Upper lobe of left lung (tissue), 6 donors: ENCODE measurements at regions not wholly inside any gene's neighbourhood (a gene's known extent, or its start where the extent isn't known, plus 50 kb on each side); places are given as distances from the start of the nearest gene placed in this dataset.
A peak's percentile ranks its signal among the peaks of the same experiment; 100 is the strongest.

Source experiments
- ATAC-seq, 2 donors: fragments of 200-7000 bp; cut with Tn5 transposase; one replicate each; pipeline ENCODE4 v1.9.1; 2022; ENCODE audit warnings: mild to moderate bottlenecking in 2 of 2, moderate library complexity in 2 of 2; ENCODE audit not compliant: low FRiP score in 2 of 2
- DNase-seq, 2 donors: peaks; one replicate each; pipeline ENCODE4 v3.0.0-alpha.2; 2019 to 2020
- H3K27ac ChIP-seq, 4 donors: fragments of 200-600 bp; sonication (generic); one replicate each; pipeline ENCODE4 v1.5.1; 2016 to 2019
- H3K27me3 ChIP-seq, 4 donors: fragments of 200-600 bp; sonication (generic); one replicate each; pipeline ENCODE4 v1.5.1; 2017 to 2019
- H3K36me3 ChIP-seq, 4 donors: fragments of 200-600 bp; sonication (generic); one replicate each; pipeline ENCODE4 v1.5.1; 2016 to 2019
- H3K4me1 ChIP-seq, 4 donors: fragments of 200-600 bp; sonication (generic); one replicate each; pipeline ENCODE4 v1.5.1; 2018 to 2019
- H3K4me3 ChIP-seq, 4 donors: fragments of 200-600 bp; sonication (generic); one replicate each; pipeline ENCODE4 v1.5.1; 2017 to 2019; ENCODE audit warnings: mild to moderate bottlenecking in 2 of 4, moderate library complexity in 1 of 4
- H3K9me3 ChIP-seq, 4 donors: fragments of 200-600 bp; sonication (generic); one replicate each; pipeline ENCODE4 v1.5.1; 2018 to 2019
- CTCF ChIP-seq, 6 experiments: fragments of 450-650 bp in 4 of 6; fragments of 200-600 bp in 2 of 6; sonication (generic) in 2 of 6; IDR thresholded peaks; one replicate each; pipeline ENCODE4 v1.5.1; 2016 to 2019; ENCODE audit warnings: antibody characterized with exemption in 6 of 6
- EP300 ChIP-seq, 4 donors: sonication (generic); formaldehyde crosslinking; IDR thresholded peaks; one replicate each; pipeline ENCODE4 v1.5.1; 2017; ENCODE audit warnings: antibody characterized with exemption in 4 of 4, control low read depth in 2 of 4
- POLR2A ChIP-seq, 4 donors: fragments of 450-650 bp; IDR thresholded peaks; one replicate each; pipeline ENCODE4 v1.5.1; 2016 to 2017; ENCODE audit warnings: antibody characterized with exemption in 4 of 4, mild to moderate bottlenecking in 2 of 4
- POLR2AphosphoS5 ChIP-seq, 2 donors: sonication (generic); formaldehyde crosslinking; IDR thresholded peaks; one replicate each; pipeline ENCODE4 v1.5.1; 2017; ENCODE audit warnings: antibody characterized with exemption in 2 of 2
- WGBS, 2 donors: methylation state at CpG; one replicate each; pipeline ENCODE4 v1.1.5; 2017 to 2018; 5-methylcytosine and 5-hydroxymethylcytosine counted together
- donor health status: DM: no; HTN: no; CAD: no; lungs with moderate emphysema.
- donor health status: DM: no; HTN: yes; CAD: no; lungs with severe emphysema.

GRCh38 chr10:110425684-110426293 lies 71.9 kb upstream of the DUSP5 start:
- no peak overlapping the region for H3K4me3 ChIP-seq
- peak in 1 of 2 donors; percentile 39 for DNase-seq
- TF ChIP-seq EP300 (IDR thresholded peaks at IDR 0.05) (no peak), POLR2A (IDR thresholded peaks at IDR 0.05) (no peak), CTCF (IDR thresholded peaks at IDR 0.05) (no peak), POLR2AphosphoS5 (IDR thresholded peaks at IDR 0.05) (no peak)
- 73 to 87% methylated on average over 11 of the region's 11 CpGs for WGBS, 2 donors
- no peaks in the 10 kb centered on the region for H3K36me3 ChIP-seq
- H3K4me1 ChIP-seq: peaks cover 0 to 20% (median 4%) of the 10 kb centered on the region in 4 donors
- H3K27ac ChIP-seq: peak overlapping the region in 1 of 4 donors; percentile 42
- H3K9me3 ChIP-seq: no peaks in the 10 kb centered on the region
- peak in 1 of 2 donors; percentile 65 for ATAC-seq
- H3K27me3 ChIP-seq: no peaks in the 10 kb centered on the region

GRCh38 chr10:110426294-110427181 lies 71.2 kb upstream of the DUSP5 start:
- H3K36me3 ChIP-seq: no peaks in the 10 kb centered on the region
- no peak for TF ChIP-seq POLR2A (IDR thresholded peaks at IDR 0.05)
- no peak for TF ChIP-seq EP300 (IDR thresholded peaks at IDR 0.05)
- TF ChIP-seq CTCF (IDR thresholded peaks at IDR 0.05): no peak
- TF ChIP-seq POLR2AphosphoS5 (IDR thresholded peaks at IDR 0.05): no peak
- peaks cover 0 to 20% (median 4%) of the 10 kb centered on the region in 4 donors for H3K4me1 ChIP-seq
- no peaks in the 10 kb centered on the region for H3K27me3 ChIP-seq
- 57 to 72% methylated on average over 14 of the region's 14 CpGs for WGBS, 2 donors
- no peak for DNase-seq
- peak in 1 of 2 donors; percentile 32 for ATAC-seq
- no peak overlapping the region for H3K4me3 ChIP-seq
- H3K9me3 ChIP-seq: no peaks in the 10 kb centered on the region
- H3K27ac ChIP-seq: peak overlapping the region in 2 of 4 donors; percentile 23 to 42

GRCh38 chr10:110429301-110429700 lies 68.4 kb upstream of the DUSP5 start:
- Histone ChIP-seq H3K36me3 (no peaks in the 10 kb centered on the region), H3K27ac (no peak overlapping the region), H3K4me1 (peaks cover 0 to 15% (median 4%) of the 10 kb centered on the region in 4 donors), H3K9me3 (no peaks in the 10 kb centered on the region), H3K27me3 (no peaks in the 10 kb centered on the region), H3K4me3 (no peak overlapping the region)
- DNase-seq (no peak), ATAC-seq (no peak)
- 62 to 94% methylated on average over 2 of the region's 2 CpGs for WGBS, 2 donors
- no peak for TF ChIP-seq CTCF (IDR thresholded peaks at IDR 0.05)
- no peak for TF ChIP-seq POLR2AphosphoS5 (IDR thresholded peaks at IDR 0.05)
- TF ChIP-seq POLR2A (IDR thresholded peaks at IDR 0.05): no peak
- no peak for TF ChIP-seq EP300 (IDR thresholded peaks at IDR 0.05)

DNA sequence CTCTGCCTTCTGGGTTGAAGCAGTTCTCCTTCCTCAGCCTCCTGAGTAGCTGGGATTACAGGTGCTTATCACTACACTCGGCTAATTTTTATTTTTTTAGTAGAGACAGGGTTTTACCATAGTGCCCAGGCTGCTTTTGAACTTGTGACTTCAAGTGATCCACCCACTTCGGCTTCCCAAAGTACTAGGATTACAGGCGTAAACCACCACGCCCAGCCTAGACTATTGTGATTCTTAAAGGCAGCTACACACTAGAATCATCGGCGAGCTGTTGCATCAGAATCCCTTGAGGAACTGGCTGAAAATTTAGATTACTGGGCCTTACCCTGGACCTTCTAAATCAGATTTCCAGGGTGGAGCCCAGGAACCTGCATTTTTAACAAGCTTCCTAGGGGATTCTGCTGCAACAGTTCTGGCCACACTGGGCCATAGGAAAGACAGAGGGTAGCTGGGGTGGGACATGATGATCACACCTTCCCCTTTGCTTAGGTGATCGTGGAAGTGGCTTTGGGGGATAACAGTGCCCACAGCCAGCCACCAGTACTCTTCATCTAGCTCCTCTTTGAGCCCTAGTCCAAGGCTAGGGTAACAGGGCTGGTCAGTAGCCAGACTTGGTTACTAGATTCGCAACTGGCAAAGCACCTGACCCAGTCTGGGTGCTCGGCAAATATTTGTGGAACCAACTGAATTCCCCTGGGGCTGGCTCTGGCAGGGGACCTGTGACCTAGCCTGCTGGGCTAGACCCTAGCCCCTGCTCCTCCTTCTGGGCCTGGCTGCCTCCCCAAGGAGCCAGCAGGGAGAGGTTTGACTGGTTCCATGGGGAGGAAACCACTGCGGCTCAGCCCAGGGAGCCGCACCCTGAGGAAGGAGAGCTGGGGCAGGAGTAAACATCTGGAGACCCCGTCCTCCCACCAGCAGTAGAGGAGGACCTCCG lies 67.1 kb upstream of the DUSP5 start:
- ATAC-seq (no peak), DNase-seq (peak in 1 of 2 donors; percentile 36)
- Histone ChIP-seq H3K4me1 (peaks cover 0 to 15% (median 4%) of the 10 kb centered on the region in 4 donors), H3K36me3 (no peaks in the 10 kb centered on the region), H3K27me3 (no peaks in the 10 kb centered on the region), H3K4me3 (no peak overlapping the region), H3K9me3 (no peaks in the 10 kb centered on the region), H3K27ac (no peak overlapping the region)
- WGBS, 2 donors: 78 to 88% methylated on average over 8 to 13 of the region's 13 CpGs
- TF ChIP-seq POLR2AphosphoS5 (IDR thresholded peaks at IDR 0.05) (no peak), POLR2A (IDR thresholded peaks at IDR 0.05) (no peak), EP300 (IDR thresholded peaks at IDR 0.05) (no peak), CTCF (IDR thresholded peaks at IDR 0.05) (no peak)
